ENCODE measurements at regions not wholly inside any gene's neighbourhood (a gene's known extent, or its start where the extent isn't known, plus 50 kb on each side); places are given as distances from the start of the nearest gene placed in this dataset.
"Not testable (repeated sequence)": the region's sequence is repeated elsewhere in the genome, so short reads cannot be mapped to it uniquely, and the experiment has no call there.

DNA sequence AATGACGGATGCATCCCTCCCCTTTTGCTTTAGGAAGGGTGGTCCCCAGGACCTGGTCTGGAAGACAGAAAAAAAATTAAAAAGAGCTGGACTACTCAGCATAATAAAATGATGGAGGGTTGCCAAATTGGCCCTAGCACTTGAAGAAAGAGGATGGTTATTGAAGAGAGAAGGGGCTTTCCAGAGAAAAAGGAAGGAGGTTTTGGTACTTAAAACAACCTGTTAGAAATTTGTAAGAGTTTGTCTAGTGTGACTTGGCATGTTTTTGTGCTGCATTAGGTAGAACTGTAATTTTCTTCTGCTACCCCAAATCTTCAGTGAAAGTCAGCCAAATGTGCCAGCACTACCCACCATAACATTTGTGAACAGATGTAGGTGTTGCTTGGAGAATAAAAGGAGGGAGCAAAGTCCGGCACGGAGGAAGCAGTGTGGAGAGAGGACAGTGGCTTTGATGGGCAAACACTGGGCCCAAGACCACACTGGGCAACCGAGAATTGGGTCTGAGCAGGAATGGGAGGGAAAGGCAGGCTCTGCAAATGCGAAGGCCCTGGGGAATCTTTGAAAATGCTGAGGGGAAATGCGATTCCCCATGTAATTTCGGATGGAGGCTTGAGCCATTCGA is 160.9 kb downstream of the QRSL1 start:
- no peak overlapping the region for H3K4me3 Mint-ChIP-seq

DNA sequence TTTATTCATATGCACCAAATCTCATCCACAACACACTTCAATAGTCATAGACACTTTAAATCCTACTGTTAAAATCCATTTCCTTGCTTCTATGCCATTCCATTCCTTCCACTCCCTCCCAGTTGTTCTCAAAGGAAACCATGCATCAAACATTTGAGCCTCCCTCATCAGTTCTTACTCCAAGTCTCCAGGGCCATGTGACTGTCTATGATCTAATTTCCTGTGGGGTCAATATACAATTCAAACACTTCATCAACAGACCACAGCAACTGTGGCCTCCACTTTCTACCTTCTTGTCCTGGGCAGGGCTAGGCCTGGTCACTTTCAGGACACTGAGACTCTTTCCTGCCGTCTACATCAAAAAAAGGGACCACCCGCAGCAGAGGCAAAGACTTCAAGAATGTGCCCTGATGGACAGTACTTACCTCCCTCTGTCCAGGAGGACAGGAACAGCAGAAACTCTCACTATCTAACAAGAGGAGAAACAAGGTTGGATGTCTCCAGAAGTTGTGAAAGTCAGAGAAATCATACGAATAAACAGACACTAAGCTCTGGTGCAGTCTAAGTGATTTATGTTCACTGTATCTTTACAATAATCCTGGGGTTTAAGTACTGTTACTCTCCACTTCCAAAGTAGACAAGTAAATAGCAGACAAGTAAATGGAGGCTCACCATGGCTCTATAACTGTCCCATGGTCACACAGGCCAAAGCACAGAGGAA is 160.2 kb downstream of the QRSL1 start:
- Mint-ChIP-seq H3K27me3 (ENCODE audit: low read depth) (peaks cover 13% of the 10 kb centered on the region), H3K4me1 (ENCODE audit: low read depth) (no peaks in the 10 kb centered on the region), H3K4me3 (no peak overlapping the region), H3K36me3 (ENCODE audit: low read depth) (no peaks in the 10 kb centered on the region), H3K27ac (no peak overlapping the region), H3K9me3 (ENCODE audit: insufficient read depth) (no peaks in the 10 kb centered on the region)
- ATAC-seq (no peak), DNase-seq (no peak)
- POLR2A ChIA-PET, result interaction anchor here (0.6 kb wide), 1 partner anchor 116 kb away, joined by 3 read pairs; no protein-coding TSS in a partner anchor
- CTCF ChIA-PET, result no interaction called here

More for the DNA sequence above, 160.9 kb downstream of the QRSL1 start:
- Mint-ChIP-seq H3K27ac (no peak overlapping the region), H3K36me3 (ENCODE audit: low read depth) (no peaks in the 10 kb centered on the region), H3K27me3 (ENCODE audit: low read depth) (peaks cover 13% of the 10 kb centered on the region), H3K9me3 (ENCODE audit: insufficient read depth) (no peaks in the 10 kb centered on the region), H3K4me1 (ENCODE audit: low read depth) (no peaks in the 10 kb centered on the region)
- ATAC-seq (no peak), DNase-seq (no peak)
- ChIA-PET POLR2A (no interaction called here), CTCF (no interaction called here)

DNA sequence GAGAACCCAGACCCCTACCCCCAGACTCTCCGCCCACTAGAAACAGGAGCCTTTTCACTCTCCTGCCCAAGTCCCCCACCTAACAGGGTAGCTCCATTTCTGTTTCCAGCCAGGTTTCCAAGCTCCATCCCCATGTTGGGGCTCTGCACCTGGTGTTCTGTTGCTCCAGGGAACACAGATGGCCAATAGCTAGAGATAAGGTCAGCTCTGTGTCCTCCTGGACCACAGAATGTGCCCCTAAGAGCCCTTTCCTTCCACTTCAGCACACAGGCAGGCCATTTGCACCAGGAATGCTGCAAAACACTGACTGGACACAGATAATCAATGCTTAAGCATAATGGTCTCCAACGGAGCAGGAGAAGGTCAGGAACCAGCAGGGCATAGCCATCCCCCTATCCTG is 159.4 kb downstream of the QRSL1 start:
- Mint-ChIP-seq H3K9me3 (ENCODE audit: insufficient read depth) (no peaks in the 10 kb centered on the region), H3K36me3 (ENCODE audit: low read depth) (no peaks in the 10 kb centered on the region), H3K4me1 (ENCODE audit: low read depth) (no peaks in the 10 kb centered on the region), H3K4me3 (no peak overlapping the region), H3K27me3 (ENCODE audit: low read depth) (peaks cover 13% of the 10 kb centered on the region), H3K27ac (no peak overlapping the region)
- CTCF ChIA-PET, result no interaction called here
- POLR2A ChIA-PET, result no interaction called here
- DNase-seq, result no peak
- ATAC-seq, result no peak

DNA sequence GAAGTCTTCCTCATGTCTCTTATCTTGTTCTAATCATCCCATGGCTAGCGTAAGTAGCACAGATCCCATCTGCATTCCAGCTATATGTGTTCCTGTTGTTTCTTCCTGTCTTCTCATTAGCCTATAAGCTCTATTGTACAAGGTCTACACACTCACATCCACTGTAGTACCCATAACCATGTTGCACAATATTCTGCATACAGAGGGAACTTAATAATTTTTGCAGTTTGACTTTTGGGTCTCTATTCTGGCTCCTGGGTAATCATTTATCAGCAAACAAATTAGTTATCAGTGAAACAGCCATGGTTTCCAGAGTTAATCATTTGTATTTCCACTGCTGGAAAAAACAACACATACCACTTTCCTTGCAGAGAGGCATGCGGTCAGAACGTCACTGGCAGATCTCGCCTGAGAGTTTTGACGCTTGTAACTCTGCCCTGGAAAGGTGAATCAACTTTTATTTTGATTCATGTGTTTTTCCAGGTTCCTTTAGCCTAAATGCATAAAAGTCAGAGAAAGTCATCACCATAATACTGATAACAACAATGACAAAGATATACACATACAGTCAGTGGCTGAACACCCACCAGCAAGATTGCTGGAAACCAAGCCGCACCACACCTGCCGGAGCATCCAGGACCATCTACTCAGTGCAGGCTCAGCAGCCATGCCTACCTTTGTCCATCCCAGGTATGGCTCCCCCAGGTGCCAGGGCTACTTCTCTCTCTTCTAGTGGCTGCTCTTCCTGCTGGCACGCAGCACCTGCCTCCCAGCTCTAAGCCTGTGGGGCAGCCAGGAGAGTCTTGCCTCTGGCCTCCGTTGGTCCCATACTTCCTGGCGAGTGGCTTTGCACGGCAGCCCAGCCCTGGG is 158.2 kb downstream of the QRSL1 start:
- peaks cover 7% of the 10 kb centered on the region for H3K27me3 Mint-ChIP-seq (ENCODE audit: low read depth)
- ATAC-seq (no peak), DNase-seq (no peak)
- no peak overlapping the region for H3K27ac Mint-ChIP-seq
- CTCF ChIA-PET, result no interaction called here
- no peaks in the 10 kb centered on the region for H3K9me3 Mint-ChIP-seq (ENCODE audit: insufficient read depth)
- no peaks in the 10 kb centered on the region for H3K36me3 Mint-ChIP-seq (ENCODE audit: low read depth)
- no peak overlapping the region for H3K4me3 Mint-ChIP-seq
- H3K4me1 Mint-ChIP-seq (ENCODE audit: low read depth), result no peaks in the 10 kb centered on the region
- POLR2A ChIA-PET, result no interaction called here

- ChIA-PET CTCF (no interaction called here), POLR2A (no interaction called here)
- no peaks in the 10 kb centered on the region for H3K4me1 Mint-ChIP-seq (ENCODE audit: low read depth)
- ATAC-seq (no peak), DNase-seq (no peak)
- peaks cover 4% of the 10 kb centered on the region for H3K27me3 Mint-ChIP-seq (ENCODE audit: low read depth)
- H3K9me3 Mint-ChIP-seq (ENCODE audit: insufficient read depth), result no peaks in the 10 kb centered on the region
- H3K36me3 Mint-ChIP-seq (ENCODE audit: low read depth), result no peaks in the 10 kb centered on the region
- H3K4me3 Mint-ChIP-seq, result no peak overlapping the region
- H3K27ac Mint-ChIP-seq, result no peak overlapping the region
Observed at GRCh38 chr6:106785298-106785697, 155.9 kb downstream of the QRSL1 start.

- Mint-ChIP-seq H3K36me3 (ENCODE audit: low read depth) (no peaks in the 10 kb centered on the region), H3K9me3 (ENCODE audit: insufficient read depth) (no peaks in the 10 kb centered on the region), H3K4me3 (no peak overlapping the region), H3K4me1 (ENCODE audit: low read depth) (no peaks in the 10 kb centered on the region), H3K27me3 (ENCODE audit: low read depth) (peaks cover 4% of the 10 kb centered on the region), H3K27ac (no peak overlapping the region)
- ChIA-PET CTCF (no interaction called here), POLR2A (no interaction called here)
- DNase-seq (no peak), ATAC-seq (no peak)
Observed at GRCh38 chr6:106783640-106784566, 154.5 kb downstream of the QRSL1 start.

DNA sequence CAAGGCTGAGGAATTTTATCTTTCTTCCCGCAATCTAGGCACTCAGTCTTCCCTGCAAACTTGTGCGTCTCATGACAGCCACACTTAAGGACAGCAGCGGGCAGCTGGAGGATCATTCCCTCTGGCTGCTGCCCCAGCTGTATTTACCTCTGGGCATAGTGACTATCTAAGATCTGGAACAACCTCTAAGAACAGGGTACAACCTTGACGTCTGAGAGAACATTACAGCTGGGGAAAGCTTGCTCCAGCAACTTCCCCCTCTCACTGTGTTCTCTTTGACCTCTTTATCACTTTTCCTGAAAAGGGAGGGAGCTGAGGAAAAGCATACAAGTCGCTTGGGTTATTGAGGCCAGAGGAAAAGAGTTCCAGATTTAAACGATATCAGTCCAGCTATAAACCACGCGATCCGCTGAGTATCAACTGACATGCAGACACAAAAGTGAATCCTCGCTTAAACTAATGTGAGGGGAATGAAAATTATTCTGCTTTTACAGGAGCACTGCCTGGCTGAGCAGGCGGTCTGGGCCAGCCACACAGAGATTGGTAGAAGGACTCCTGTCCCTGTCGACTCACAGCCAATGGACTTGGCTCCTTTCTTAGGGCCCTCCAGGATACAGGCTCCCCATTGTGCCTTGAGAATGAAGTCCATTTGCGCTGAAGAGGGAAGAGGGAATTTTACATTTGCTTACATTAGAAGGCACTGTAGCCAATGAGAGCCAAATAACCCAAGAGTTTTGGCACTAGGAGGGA is 153.3 kb downstream of the QRSL1 start:
- Mint-ChIP-seq H3K9me3 (ENCODE audit: insufficient read depth) (no peaks in the 10 kb centered on the region), H3K4me3 (no peak overlapping the region), H3K27ac (no peak overlapping the region), H3K27me3 (ENCODE audit: low read depth) (peaks cover 4% of the 10 kb centered on the region), H3K36me3 (ENCODE audit: low read depth) (no peaks in the 10 kb centered on the region), H3K4me1 (ENCODE audit: low read depth) (no peaks in the 10 kb centered on the region)
- ChIA-PET CTCF (no interaction called here), POLR2A (no interaction called here)
- DNase-seq (no peak), ATAC-seq (no peak)

GRCh38 chr6:106779552-106779951 is 150.2 kb downstream of the QRSL1 start:
- CTCF ChIA-PET; H3K4me3 Mint-ChIP-seq; DNase-seq; ATAC-seq; H3K27ac Mint-ChIP-seq; H3K4me1 Mint-ChIP-seq (ENCODE audit: low read depth); H3K36me3 Mint-ChIP-seq (ENCODE audit: low read depth); H3K9me3 Mint-ChIP-seq (ENCODE audit: insufficient read depth); POLR2A ChIA-PET; H3K27me3 Mint-ChIP-seq (ENCODE audit: low read depth): not testable (repeated sequence)

- H3K4me3 Mint-ChIP-seq, result no peak overlapping the region
- CTCF ChIA-PET, result no interaction called here
Observed at GRCh38 chr6:106778943-106779342, 149.6 kb downstream of the QRSL1 start.

DNA sequence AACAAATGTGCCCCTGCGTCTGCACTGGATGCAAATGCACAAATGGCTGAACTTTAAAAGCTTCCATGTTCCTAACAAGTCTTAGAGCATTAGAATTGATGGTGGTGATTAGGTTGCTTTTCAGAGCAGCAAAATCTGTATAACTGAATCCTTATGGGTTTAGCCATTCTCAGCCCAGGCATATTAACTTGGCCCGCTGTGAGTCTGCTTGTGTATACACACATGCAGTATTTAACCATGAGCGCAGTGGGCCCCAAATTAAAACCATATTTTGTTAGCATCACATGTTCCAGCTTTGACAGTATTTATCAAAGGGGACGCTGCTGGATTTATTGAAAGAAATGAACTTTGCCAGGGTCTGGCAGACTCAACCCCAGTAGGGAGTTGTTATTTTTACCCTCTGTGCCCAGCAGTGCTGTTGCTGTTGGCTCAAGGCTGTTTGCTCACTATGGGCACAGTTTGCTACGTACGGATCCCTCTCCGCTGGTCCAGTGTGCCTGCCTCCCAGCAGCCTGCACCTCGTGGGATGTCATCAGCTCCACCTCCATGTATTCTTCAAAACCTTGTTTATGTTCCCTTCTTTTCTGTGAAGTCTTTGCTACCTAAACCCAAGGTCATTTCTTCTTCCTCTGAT is 144.7 kb downstream of the QRSL1 start:
- DNase-seq, result no peak
- ChIA-PET CTCF (no interaction called here), POLR2A (no interaction called here)
- no peak for ATAC-seq
- Mint-ChIP-seq H3K4me1 (ENCODE audit: low read depth) (no peaks in the 10 kb centered on the region), H3K4me3 (no peak overlapping the region), H3K36me3 (ENCODE audit: low read depth) (no peaks in the 10 kb centered on the region), H3K9me3 (ENCODE audit: insufficient read depth) (peaks cover 11% of the 10 kb centered on the region), H3K27ac (no peak overlapping the region), H3K27me3 (ENCODE audit: low read depth) (peaks cover 7% of the 10 kb centered on the region)

More at GRCh38 chr6:106778943-106779342, 149.6 kb downstream of the QRSL1 start:
- Mint-ChIP-seq H3K36me3 (ENCODE audit: low read depth) (no peaks in the 10 kb centered on the region), H3K4me1 (ENCODE audit: low read depth) (no peaks in the 10 kb centered on the region), H3K27ac (no peak overlapping the region), H3K9me3 (ENCODE audit: insufficient read depth) (no peaks in the 10 kb centered on the region), H3K27me3 (ENCODE audit: low read depth) (peaks cover 5% of the 10 kb centered on the region)
- ATAC-seq (no peak), DNase-seq (no peak)
- POLR2A ChIA-PET, result no interaction called here

DNA sequence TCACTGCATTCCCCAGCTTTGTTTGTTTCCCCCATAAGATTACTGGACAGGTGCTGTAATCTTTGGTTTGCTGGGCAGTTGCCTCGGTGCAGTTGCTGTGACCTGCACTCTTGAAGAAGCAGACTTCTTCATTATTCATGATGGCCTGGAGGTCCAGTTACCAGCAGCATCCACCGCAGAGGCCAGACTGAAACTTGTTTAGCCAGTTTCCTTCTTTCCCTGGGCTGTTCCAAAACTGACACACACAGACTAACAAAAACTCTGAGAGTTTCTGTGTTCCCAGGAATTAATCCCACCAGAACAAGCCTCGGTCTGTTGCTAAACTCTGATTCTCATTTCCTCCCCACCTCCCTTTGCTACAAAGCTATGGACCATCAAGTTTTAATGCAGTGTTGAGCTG is 144.1 kb downstream of the QRSL1 start:
- no peak for DNase-seq
- ChIA-PET CTCF (no interaction called here), POLR2A (no interaction called here)
- no peaks in the 10 kb centered on the region for H3K4me1 Mint-ChIP-seq (ENCODE audit: low read depth)
- H3K27ac Mint-ChIP-seq, result no peak overlapping the region
- H3K36me3 Mint-ChIP-seq (ENCODE audit: low read depth), result no peaks in the 10 kb centered on the region
- peaks cover 7% of the 10 kb centered on the region for H3K27me3 Mint-ChIP-seq (ENCODE audit: low read depth)
- H3K9me3 Mint-ChIP-seq (ENCODE audit: insufficient read depth), result peaks cover 11% of the 10 kb centered on the region
- no peak for ATAC-seq
- no peak overlapping the region for H3K4me3 Mint-ChIP-seq
